Ishikawa (cell line): ENCODE measurements at regions not wholly inside any gene's neighbourhood (a gene's known extent, or its start where the extent isn't known, plus 50 kb on each side); places are given as distances from the start of the nearest gene placed in this dataset.

Source experiments
- CEBPB ChIP-seq: IDR thresholded peaks from 2 replicates; pipeline ENCODE4 v1.6.1; 2012
- CREB1 ChIP-seq: IDR thresholded peaks from 2 replicates; pipeline ENCODE4 v1.6.1; 2012; ENCODE audit warnings: low read depth
- EGR1 ChIP-seq: IDR thresholded peaks from 2 replicates; pipeline ENCODE4 v1.6.1; 2012
- EP300 ChIP-seq: IDR thresholded peaks from 2 replicates; pipeline ENCODE4 v1.6.1; 2012; ENCODE audit warnings: borderline replicate concordance
- FOXM1 ChIP-seq: IDR thresholded peaks from 2 replicates; pipeline ENCODE4 v1.6.1; 2012; ENCODE audit warnings: low read depth, borderline replicate concordance
- MAX ChIP-seq: IDR thresholded peaks from 2 replicates; pipeline ENCODE4 v1.6.1; 2012
- NFIC ChIP-seq: IDR thresholded peaks from 2 replicates; pipeline ENCODE4 v1.6.1; 2012
- RAD21 ChIP-seq: IDR thresholded peaks from 2 replicates; pipeline ENCODE4 v1.6.1; 2012; ENCODE audit warnings: low read depth
- REST ChIP-seq: IDR thresholded peaks from 2 replicates; pipeline ENCODE4 v1.6.1; 2012; ENCODE audit warnings: low read depth, mild to moderate bottlenecking
- TAF1 ChIP-seq: IDR thresholded peaks from 2 replicates; pipeline ENCODE4 v1.6.1; 2012; ENCODE audit warnings: low read depth, mild to moderate bottlenecking
- TCF12 ChIP-seq: IDR thresholded peaks from 2 replicates; pipeline ENCODE4 v1.6.1; 2012; ENCODE audit warnings: low read depth
- TEAD4 ChIP-seq: IDR thresholded peaks from 2 replicates; pipeline ENCODE4 v1.6.1; 2012
- USF1 ChIP-seq: IDR thresholded peaks from 2 replicates; pipeline ENCODE4 v1.6.1; 2012
- YY1 ChIP-seq: IDR thresholded peaks from 2 replicates; pipeline ENCODE4 v1.6.1; 2012; ENCODE audit warnings: low read depth
- ZBTB7A ChIP-seq: IDR thresholded peaks from 2 replicates; pipeline ENCODE4 v1.6.1; 2012; ENCODE audit warnings: low read depth

- TF ChIP-seq TCF12 (no peak), CREB1 (no peak)
Observed at GRCh38 chr12:91968777-91969171, 176.9 kb downstream of the BTG1 start.

GRCh38 chr12:91968076-91968776 lies 177.4 kb downstream of the BTG1 start:
- TF ChIP-seq FOXM1 (no peak), REST (no peak), CREB1 (no peak), MAX (no peak), USF1 (no peak), TAF1 (no peak), TEAD4 (no peak), RAD21 (no peak)

- no peak for TF ChIP-seq TEAD4
- no peak for TF ChIP-seq FOXM1
- no peak for TF ChIP-seq NFIC
- TF ChIP-seq CREB1 = no peak
- TF ChIP-seq ZBTB7A = no peak
- no peak for TF ChIP-seq RAD21
- no peak for TF ChIP-seq USF1
- TF ChIP-seq REST = no peak
- TF ChIP-seq YY1 = no peak
- no peak for TF ChIP-seq EP300
- no peak for TF ChIP-seq EGR1
- TF ChIP-seq TCF12 = no peak
- no peak for TF ChIP-seq MAX
- no peak for TF ChIP-seq CEBPB
- TF ChIP-seq TAF1 = no peak
Observed at GRCh38 chr12:91967590-91967989, 178.1 kb downstream of the BTG1 start.

GRCh38 chr12:91965781-91966180 lies 179.9 kb downstream of the BTG1 start:
- no peak for TF ChIP-seq YY1
- TF ChIP-seq TAF1 = no peak
- no peak for TF ChIP-seq USF1
- TF ChIP-seq EGR1 = no peak
- no peak for TF ChIP-seq NFIC
- TF ChIP-seq EP300 = no peak
- TF ChIP-seq CEBPB = no peak
- TF ChIP-seq TCF12 = no peak
- TF ChIP-seq MAX = no peak
- TF ChIP-seq FOXM1 = no peak
- no peak for TF ChIP-seq CREB1
- TF ChIP-seq TEAD4 = no peak
- no peak for TF ChIP-seq RAD21
- no peak for TF ChIP-seq REST
- TF ChIP-seq ZBTB7A = no peak
